ENCODE measurements at regions not wholly inside any gene's neighbourhood (a gene's known extent, or its start where the extent isn't known, plus 50 kb on each side); places are given as distances from the start of the nearest gene placed in this dataset.
"Not testable (repeated sequence)": the region's sequence is repeated elsewhere in the genome, so short reads cannot be mapped to it uniquely, and the experiment has no call there.

- not testable (repeated sequence) for TF ChIP-seq CTCF (IDR thresholded peaks at IDR 0.05); EZH2 (IDR thresholded peaks at IDR 0.05; ENCODE audit: borderline replicate concordance, insufficient read depth, low read depth, low read length, poor library complexity, severe bottlenecking)
Observed at GRCh38 chr4:1580692-1581012, 103.5 kb downstream of the FAM53A start.
